Cardiac muscle cell (in vitro differentiated cells and primary cell): ENCODE measurements at regions not wholly inside any gene's neighbourhood (a gene's known extent, or its start where the extent isn't known, plus 50 kb on each side); places are given as distances from the start of the nearest gene placed in this dataset.
"Not testable (repeated sequence)": the region's sequence is repeated elsewhere in the genome, so short reads cannot be mapped to it uniquely, and the experiment has no call there.

Experiments
- DNase-seq, 2 donors: peaks; one replicate each; pipeline versions ENCODE4 v3.0.0 to v3.0.0-alpha.2; 2010 to 2017; ENCODE audit warnings: low read depth in 1 of 2, low spot score in 1 of 2
- H3K27ac ChIP-seq: fragments of 200-600 bp; sonication (generic); 2 replicates; pipeline ENCODE4 v1.5.1; 2016
- H3K27me3 ChIP-seq: fragments of 200-600 bp; sonication (generic); 2 replicates; pipeline ENCODE4 v1.6.0; 2016; ENCODE audit warnings: control low read depth
- H3K36me3 ChIP-seq: fragments of 200-600 bp; sonication (generic); 2 replicates; pipeline ENCODE4 v1.5.1; 2016; ENCODE audit warnings: control low read depth
- H3K4me1 ChIP-seq: fragments of 200-600 bp; sonication (generic); 2 replicates; pipeline ENCODE4 v1.8.1; 2017; ENCODE audit warnings: low read depth, mild to moderate bottlenecking, mixed run types
- H3K4me3 ChIP-seq: fragments of 200-600 bp; sonication (generic); 2 replicates; pipeline ENCODE4 v1.5.1; 2016; ENCODE audit warnings: mild to moderate bottlenecking
- H3K9me3 ChIP-seq: fragments of 200-600 bp; sonication (generic); 2 replicates; pipeline ENCODE4 v1.5.1; 2017; ENCODE audit warnings: low read depth, mild to moderate bottlenecking, control low read depth
- TF ChIP-seq, protein P1 (sequence below): IDR thresholded peaks from 2 replicates; pipeline ENCODE4 v1.5.1; 2012; ENCODE audit warnings: low read depth, mild to moderate bottlenecking, low read length

DNA sequence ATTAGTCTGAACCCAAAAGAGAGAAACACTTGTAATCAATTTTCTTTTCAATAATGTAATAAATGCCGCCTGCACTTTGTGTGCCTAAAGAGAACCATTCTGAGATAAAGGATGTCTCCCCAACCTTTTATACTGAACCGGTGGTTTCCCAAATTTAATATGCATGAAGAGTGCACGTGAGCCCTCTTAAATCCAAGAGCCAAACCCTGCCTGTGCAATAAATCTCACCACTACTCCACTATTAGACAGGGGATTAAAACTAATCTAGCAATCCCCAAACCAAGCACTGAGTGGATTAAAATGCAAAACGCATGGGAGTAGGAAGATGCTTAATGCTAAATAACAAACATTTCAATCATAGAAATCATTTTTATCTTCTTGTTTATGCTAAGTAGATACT lies 351.0 kb upstream of the PSMD7 start:
- TF ChIP-seq, protein P1, sequence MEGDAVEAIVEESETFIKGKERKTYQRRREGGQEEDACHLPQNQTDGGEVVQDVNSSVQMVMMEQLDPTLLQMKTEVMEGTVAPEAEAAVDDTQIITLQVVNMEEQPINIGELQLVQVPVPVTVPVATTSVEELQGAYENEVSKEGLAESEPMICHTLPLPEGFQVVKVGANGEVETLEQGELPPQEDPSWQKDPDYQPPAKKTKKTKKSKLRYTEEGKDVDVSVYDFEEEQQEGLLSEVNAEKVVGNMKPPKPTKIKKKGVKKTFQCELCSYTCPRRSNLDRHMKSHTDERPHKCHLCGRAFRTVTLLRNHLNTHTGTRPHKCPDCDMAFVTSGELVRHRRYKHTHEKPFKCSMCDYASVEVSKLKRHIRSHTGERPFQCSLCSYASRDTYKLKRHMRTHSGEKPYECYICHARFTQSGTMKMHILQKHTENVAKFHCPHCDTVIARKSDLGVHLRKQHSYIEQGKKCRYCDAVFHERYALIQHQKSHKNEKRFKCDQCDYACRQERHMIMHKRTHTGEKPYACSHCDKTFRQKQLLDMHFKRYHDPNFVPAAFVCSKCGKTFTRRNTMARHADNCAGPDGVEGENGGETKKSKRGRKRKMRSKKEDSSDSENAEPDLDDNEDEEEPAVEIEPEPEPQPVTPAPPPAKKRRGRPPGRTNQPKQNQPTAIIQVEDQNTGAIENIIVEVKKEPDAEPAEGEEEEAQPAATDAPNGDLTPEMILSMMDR, result no peak
- H3K9me3 ChIP-seq, result no peaks in the 10 kb centered on the region
- no peak for DNase-seq
- H3K36me3 ChIP-seq, result no peaks in the 10 kb centered on the region
- H3K4me1 ChIP-seq, result no peaks in the 10 kb centered on the region
- no peak overlapping the region for H3K27ac ChIP-seq
- no peaks in the 10 kb centered on the region for H3K27me3 ChIP-seq
- H3K4me3 ChIP-seq, result no peak overlapping the region

DNA sequence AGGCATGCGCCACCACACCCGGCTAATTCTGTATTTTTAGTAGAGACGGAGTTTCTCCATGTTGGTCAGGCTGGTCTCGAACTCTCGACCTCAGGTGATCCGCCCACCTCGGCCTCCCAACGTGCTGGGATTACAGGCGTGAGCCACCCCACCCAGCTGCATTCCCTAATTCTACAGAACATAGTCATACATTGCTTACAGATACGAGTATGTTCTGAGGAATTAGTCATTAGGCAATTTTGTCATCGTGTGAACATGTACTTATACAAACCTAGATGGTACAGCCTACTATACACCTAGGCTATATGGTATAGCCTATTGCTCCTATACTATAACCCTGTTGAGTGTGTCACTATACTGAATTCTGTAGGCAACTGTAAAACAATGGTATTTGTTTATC lies 353.4 kb upstream of the PSMD7 start:
- not testable (repeated sequence) for H3K27ac ChIP-seq, H3K4me1 ChIP-seq, DNase-seq, H3K27me3 ChIP-seq, H3K36me3 ChIP-seq, H3K4me3 ChIP-seq, H3K9me3 ChIP-seq

- H3K4me1 ChIP-seq, H3K27ac ChIP-seq, H3K9me3 ChIP-seq, H3K27me3 ChIP-seq, H3K36me3 ChIP-seq, H3K4me3 ChIP-seq, DNase-seq: not testable (repeated sequence)
Observed at GRCh38 chr16:73940786-73941185, 355.8 kb upstream of the PSMD7 start.

GRCh38 chr16:73923951-73924350 lies 372.7 kb upstream of the PSMD7 start:
- TF ChIP-seq, protein P1, result no peak
- Histone ChIP-seq H3K27me3 (no peaks in the 10 kb centered on the region), H3K4me1 (no peaks in the 10 kb centered on the region), H3K27ac (no peak overlapping the region), H3K36me3 (no peaks in the 10 kb centered on the region), H3K9me3 (peaks cover 3% of the 10 kb centered on the region), H3K4me3 (no peak overlapping the region)
- no peak for DNase-seq

GRCh38 chr16:73921295-73921694 lies 375.3 kb upstream of the PSMD7 start:
- DNase-seq, result no peak
- TF ChIP-seq, protein P1, result no peak
- Histone ChIP-seq H3K4me1 (no peaks in the 10 kb centered on the region), H3K4me3 (no peak overlapping the region), H3K27me3 (no peaks in the 10 kb centered on the region), H3K9me3 (no peaks in the 10 kb centered on the region), H3K36me3 (no peaks in the 10 kb centered on the region), H3K27ac (no peak overlapping the region)

DNA sequence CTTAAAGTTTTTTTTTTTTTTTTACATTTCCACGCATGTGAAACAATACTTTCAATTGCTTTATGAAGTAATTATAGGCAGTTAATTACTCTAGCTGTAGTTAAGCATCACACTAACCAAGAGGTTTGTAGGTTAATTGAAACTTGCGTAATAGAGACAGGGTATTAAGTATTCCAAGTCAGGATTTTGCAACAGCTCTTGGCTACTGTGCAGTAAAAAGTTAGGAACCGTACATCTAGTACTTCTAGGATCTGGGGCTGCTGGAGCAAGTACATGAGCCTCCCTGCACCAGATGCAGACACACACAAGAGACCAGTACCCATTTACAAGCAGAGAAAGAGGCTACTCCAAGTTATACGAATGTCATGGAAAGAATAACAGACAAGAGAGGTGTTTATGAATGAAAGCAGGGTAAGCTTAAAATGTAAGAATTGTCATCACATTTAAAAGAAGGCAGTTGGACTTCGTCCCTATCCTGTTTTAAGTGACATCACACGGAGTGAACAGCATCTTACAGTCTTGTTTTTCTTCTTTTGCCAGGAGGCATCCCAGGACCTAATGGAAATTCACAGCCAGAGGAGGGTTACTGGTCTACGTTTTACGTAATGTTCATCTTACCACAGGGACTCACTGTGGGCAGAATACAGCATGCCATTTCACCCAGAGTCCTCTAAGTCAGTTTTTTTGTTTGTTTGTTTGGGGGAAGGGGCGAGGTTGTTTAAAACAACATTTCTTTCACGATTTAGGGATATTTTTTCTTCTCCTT lies 379.6 kb upstream of the PSMD7 start:
- no peaks in the 10 kb centered on the region for H3K27me3 ChIP-seq
- H3K4me3 ChIP-seq, result no peak overlapping the region
- no peak overlapping the region for H3K27ac ChIP-seq
- H3K9me3 ChIP-seq, result no peaks in the 10 kb centered on the region
- peaks cover 7% of the 10 kb centered on the region for H3K4me1 ChIP-seq
- TF ChIP-seq, protein P1, result no peak
- H3K36me3 ChIP-seq, result no peaks in the 10 kb centered on the region
- peak in 1 of 2 donors; percentile 4 for DNase-seq
